ENCODE measurements at regions not wholly inside any gene's neighbourhood (a gene's known extent, or its start where the extent isn't known, plus 50 kb on each side); places are given as distances from the start of the nearest gene placed in this dataset.
"Not testable (repeated sequence)": the region's sequence is repeated elsewhere in the genome, so short reads cannot be mapped to it uniquely, and the experiment has no call there.

DNA sequence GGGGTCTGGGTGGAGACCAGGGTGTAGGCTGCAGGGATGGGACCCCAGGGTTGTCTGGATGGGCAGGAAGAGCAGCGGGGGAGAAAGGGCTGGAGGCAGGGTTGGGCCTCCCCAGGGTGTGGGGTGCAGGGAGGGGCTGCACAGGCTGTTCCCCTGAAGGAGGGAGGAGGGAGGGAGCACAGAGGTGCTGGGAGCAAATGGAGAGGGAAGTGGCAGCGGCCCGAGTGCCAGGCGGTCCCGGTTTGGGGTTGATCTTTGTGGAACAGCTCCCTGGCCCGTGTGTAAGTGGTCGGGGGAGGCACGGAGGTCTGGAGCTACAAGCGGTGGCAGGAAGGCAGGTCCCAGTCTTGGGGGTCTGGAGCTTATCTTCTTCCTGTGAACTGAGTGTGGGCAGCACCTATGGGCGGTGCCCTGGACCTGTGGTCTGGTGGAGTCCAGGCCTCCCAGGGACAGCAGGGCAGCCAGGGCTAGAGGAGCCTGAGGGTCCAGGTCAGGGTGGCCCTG lies 391.6 kb downstream of the TMEM121 start:
- no peak for DNase-seq (ENCODE audit: low read depth)
- TF ChIP-seq, protein P1, sequence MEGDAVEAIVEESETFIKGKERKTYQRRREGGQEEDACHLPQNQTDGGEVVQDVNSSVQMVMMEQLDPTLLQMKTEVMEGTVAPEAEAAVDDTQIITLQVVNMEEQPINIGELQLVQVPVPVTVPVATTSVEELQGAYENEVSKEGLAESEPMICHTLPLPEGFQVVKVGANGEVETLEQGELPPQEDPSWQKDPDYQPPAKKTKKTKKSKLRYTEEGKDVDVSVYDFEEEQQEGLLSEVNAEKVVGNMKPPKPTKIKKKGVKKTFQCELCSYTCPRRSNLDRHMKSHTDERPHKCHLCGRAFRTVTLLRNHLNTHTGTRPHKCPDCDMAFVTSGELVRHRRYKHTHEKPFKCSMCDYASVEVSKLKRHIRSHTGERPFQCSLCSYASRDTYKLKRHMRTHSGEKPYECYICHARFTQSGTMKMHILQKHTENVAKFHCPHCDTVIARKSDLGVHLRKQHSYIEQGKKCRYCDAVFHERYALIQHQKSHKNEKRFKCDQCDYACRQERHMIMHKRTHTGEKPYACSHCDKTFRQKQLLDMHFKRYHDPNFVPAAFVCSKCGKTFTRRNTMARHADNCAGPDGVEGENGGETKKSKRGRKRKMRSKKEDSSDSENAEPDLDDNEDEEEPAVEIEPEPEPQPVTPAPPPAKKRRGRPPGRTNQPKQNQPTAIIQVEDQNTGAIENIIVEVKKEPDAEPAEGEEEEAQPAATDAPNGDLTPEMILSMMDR (IDR thresholded peaks at IDR 0.05; ENCODE audit: insufficient read depth, low read depth, low read length): no peak
- H3K4me3 ChIP-seq (ENCODE audit: low read depth, low read length): no peak overlapping the region

DNA sequence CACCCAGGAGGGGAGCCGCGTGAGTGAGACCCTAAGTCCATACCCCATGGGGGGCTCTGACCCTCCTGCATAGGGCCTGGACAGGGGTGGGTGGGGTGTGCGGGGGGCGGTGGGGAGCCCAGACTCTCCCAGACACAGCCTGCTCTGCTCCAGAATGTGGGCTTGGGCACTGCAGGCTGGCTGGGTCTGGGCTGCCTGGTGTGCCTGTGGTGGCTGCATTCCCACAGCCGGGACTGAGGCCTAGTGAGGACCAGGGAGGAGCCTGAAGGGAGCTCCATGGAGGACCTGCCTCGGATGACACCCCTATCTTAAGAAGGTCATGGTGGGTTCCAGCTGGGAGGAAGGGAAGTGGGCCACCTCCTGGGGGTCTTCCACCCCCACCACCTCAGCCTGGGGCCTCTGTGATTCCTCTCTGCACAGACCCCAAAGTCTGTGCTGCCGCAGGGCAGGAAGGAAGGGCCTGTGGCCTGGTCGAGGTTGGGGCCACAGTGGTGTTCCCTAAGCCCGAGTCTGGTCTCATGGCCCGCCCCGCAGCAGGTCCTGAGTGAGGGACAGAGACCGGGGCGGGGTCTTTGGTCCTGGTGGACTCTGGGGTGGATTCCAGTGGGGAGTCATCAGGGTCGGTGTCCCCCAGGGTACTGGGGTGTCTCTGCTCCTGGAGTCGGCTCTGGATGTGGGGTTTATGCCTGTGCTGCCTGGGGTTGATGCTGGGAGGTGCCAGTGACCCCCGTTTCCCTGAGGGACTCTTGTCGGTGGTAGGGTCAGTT lies 392.3 kb downstream of the TMEM121 start:
- no peak overlapping the region for H3K4me3 ChIP-seq (ENCODE audit: low read depth, low read length)
- TF ChIP-seq, protein P1 (IDR thresholded peaks at IDR 0.05; ENCODE audit: insufficient read depth, low read depth, low read length): no peak
- no peak for DNase-seq (ENCODE audit: low read depth)

DNA sequence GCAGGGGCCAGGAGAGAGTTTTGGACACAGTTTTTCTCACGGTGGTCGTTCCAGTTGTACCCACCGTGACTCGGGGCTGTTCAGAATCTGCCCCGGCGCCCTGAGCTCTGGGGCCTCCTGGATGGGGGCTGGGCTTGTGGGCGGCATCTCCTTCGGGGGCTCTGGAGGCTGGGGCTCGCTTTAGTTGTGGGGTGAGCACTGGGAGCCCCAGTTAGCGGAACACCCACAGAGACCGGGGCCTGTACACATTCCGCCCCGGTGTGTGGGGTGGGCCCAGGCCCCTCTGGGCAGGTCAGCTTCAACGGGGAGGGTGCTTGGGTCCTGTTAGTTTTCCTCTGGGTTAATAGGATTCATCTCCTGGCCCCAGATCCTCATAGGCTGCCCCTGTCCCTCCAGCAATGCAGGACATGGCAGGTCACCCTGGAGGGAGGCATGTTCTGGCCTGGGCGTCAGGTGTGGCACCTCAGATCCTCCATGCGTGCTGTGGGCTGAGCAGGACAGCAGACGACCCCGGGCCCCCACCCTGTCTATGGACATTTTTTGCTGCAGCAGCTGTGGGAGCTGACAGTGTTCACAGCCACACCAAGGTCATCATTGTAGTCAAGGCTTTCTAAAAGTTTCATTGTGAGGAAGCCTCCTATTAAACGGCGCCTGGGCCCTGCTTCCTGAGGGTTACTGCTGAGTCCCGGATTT lies 393.2 kb downstream of the TMEM121 start:
- no peak overlapping the region for H3K4me3 ChIP-seq (ENCODE audit: low read depth, low read length)
- no peak for DNase-seq (ENCODE audit: low read depth)
- TF ChIP-seq, protein P1 (IDR thresholded peaks at IDR 0.05; ENCODE audit: insufficient read depth, low read depth, low read length): no peak

DNA sequence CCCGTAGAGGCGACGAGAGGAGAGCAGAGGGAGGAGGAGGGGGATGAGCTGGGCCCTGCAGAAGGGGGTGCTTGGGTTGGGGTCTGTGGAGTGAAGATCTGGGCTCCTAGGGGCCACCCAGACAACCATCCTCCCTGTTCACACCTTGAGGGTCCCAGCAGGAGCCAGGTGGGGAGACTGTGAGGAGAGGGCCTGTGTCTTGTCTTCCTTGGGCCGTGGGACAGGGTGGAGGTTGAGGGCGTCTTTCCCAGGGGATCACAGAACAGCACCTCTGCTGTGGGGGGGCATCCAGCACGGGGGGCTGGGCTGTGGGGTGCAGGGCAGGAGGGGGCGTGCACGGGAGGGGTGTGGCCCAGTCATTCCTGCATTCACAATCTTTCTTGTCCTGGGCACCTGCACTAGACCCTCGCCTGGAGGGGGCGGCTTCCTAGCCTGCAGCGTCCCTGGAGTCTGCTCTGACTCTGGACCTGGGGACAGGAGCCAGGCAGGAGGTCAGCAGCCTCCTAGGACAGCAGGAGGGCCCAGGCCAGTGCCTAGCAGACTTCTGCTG lies 393.8 kb downstream of the TMEM121 start:
- not testable (repeated sequence) for H3K4me3 ChIP-seq (ENCODE audit: low read depth, low read length); DNase-seq (ENCODE audit: low read depth)

DNA sequence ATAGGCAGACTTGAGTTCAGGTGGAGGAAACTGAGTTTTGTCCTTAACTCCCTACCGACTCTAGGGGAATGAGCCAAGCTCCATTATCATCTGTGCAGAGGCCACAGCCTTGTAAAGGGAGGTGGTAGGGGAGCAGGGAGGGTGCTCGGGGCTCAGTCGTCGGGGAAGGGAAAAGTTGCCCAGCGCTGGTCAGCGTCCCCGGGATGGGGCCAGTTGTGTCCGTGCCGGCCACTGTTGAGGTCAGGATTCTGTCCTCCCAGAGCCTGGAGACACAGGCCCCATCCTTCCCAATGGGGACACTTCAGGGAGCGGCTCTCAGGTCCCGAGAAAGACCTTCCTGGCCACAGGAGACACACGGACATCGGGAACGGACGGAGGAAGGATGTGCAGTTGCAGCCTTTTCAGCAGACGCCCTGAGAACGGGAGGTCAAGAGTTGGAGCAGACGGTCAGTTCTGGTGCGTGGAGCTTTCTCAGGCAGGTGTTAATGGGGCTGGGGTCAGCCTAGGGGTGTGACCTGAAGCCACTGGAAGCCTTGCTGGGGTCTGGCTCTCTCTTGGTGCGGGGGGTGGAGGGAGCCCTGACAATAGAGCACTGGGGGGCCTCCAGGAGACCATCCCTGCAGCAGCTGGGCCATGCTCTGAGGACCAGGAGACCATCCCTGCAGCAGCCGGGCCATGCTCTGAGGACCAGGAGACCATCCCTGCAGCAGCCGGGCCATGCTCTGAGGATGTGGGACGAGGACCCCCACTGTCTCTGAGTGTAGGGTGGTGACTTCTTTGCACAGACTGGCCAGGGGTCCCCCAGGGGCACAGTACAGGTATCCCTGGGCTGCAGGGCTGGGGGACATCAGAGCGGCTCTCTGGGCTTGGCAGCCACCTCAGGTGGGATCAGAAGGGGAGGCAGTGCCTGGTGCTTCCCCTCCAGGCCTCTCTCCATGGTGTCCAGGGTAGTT lies 394.7 kb downstream of the TMEM121 start:
- H3K4me3 ChIP-seq (ENCODE audit: low read depth, low read length); DNase-seq (ENCODE audit: low read depth): not testable (repeated sequence)

DNA sequence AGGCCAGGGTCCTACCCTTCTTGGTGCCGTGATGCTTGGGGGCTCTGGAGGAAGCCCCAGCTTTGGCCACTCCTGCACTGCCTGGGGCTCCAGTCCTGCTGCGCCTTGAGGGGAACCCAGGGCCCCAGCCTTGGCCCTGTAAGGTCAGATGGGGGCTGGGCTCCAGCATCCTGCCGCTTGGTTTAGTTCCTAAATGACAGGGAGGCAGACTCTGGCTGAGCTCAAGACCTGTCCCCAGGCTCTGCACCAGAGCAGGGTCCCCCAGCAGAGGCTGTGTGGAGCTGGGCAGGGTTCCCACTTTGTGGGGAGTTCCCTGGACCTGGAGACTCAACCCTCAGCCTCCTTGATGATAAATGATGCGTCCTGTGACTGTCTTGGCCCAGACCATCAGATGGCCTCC lies 395.4 kb downstream of the TMEM121 start:
- not testable (repeated sequence) for H3K4me3 ChIP-seq (ENCODE audit: low read depth, low read length); DNase-seq (ENCODE audit: low read depth)

DNA sequence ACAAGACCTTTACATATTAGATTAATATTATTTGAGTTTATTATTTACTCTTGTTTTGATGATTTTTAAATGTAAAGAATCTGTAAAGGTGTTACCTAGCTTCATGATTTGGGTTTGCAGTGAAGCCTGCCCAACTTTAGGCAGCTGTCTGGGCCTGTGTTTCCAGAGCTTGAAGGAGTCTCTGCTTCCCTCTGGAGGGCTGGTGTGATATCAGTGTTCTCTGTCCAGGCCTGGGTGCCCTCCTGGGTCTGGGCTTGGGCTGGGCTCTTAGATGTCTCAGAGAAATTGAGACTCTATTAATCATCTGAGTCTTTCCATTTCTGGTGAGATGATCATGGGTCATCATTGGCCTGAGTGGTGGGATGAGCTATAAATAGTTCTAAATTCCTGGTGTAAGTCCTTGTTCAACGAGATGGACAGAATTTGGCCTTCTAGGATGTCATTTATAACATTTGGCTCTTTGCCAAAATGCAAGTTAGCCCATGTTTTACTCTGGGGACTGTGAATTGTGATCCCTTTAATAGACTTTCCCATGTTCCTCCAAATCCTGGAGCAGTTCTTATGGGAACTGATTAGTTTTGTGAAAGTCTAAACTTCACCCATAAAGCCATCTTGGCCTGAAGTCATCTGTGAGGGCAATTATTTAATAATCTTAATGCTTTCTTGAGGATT lies 397.3 kb downstream of the TMEM121 start:
- DNase-seq (ENCODE audit: low read depth); H3K4me3 ChIP-seq (ENCODE audit: low read depth, low read length): not testable (repeated sequence)

DNA sequence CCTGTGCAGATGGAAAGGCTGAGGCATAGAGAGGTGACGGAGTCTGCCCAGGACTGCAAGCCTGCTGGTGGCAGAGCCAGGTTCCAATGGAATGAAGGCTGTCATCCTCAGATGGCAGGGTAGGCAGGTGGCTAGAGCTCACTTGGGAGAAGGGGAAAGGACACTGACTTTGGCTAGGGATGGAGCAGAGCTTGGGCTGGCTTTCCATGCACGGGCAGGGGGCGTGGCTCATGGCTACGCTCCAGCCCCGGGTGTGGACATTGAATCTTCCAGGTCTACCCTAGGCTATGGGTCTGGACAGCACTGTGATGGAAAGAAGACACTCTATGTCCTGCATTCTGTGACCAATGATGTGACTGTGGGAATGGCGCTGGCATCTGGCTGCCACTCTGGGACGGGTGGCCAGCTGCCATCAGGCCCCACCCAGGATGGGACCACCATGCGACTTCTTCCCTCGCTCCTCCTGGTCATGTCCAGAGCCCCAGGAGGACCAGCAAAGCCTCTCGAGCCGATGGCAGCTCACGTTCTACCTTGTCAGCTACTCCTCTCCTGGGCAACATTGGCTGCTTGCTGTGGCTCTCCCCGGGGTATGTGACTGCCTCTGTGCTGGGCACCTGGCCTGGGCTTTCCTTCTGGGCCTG lies 398.7 kb downstream of the TMEM121 start:
- no peak for DNase-seq (ENCODE audit: low read depth)

More for the DNA sequence above, 398.7 kb downstream of the TMEM121 start:
- TF ChIP-seq, protein P1 (IDR thresholded peaks at IDR 0.05; ENCODE audit: insufficient read depth, low read depth, low read length): no peak
- no peak overlapping the region for H3K4me3 ChIP-seq (ENCODE audit: low read depth, low read length)

All from fibroblast of villous mesenchyme (primary cell).